Fibroblast of pulmonary artery (primary cell): ENCODE measurements at regions not wholly inside any gene's neighbourhood (a gene's known extent, or its start where the extent isn't known, plus 50 kb on each side); places are given as distances from the start of the nearest gene placed in this dataset.

Experiments used
- DNase-seq: peaks from one replicate; pipeline ENCODE4 v3.0.0-alpha.2; 2010; ENCODE audit warnings: low read depth
- H3K4me3 ChIP-seq: replicated peaks from 2 replicates; pipeline ENCODE4 v1.5.1; 2011; ENCODE audit warnings: low read depth, mild to moderate bottlenecking, control low read depth, low read length, moderate library complexity
- CTCF ChIP-seq: IDR thresholded peaks from 2 replicates; pipeline ENCODE4 v1.5.1; 2011; ENCODE audit warnings: mild to moderate bottlenecking, control low read depth, low read length, inconsistent platforms; ENCODE audit errors: missing control alignments

GRCh38 chr2:157107877-157108276, 149.6 kb upstream of the GALNT5 start:
- DNase-seq = peak; percentile 48
- TF ChIP-seq CTCF = no peak
- no peak overlapping the region for H3K4me3 ChIP-seq

GRCh38 chr2:157122776-157123175, 134.7 kb upstream of the GALNT5 start:
- TF ChIP-seq CTCF = no peak
- no peak for DNase-seq
- H3K4me3 ChIP-seq = no peak overlapping the region

GRCh38 chr2:157124731-157125130, 132.8 kb upstream of the GALNT5 start:
- no peak overlapping the region for H3K4me3 ChIP-seq
- no peak for TF ChIP-seq CTCF
- no peak for DNase-seq

- H3K4me3 ChIP-seq = no peak overlapping the region
- TF ChIP-seq CTCF = no peak
- DNase-seq = no peak
Measured at GRCh38 chr2:157125685-157126084, 131.8 kb upstream of the GALNT5 start.

- no peak for DNase-seq
- no peak overlapping the region for H3K4me3 ChIP-seq
- TF ChIP-seq CTCF = no peak
Measured at GRCh38 chr2:157127249-157128012, 130.1 kb upstream of the GALNT5 start.

- DNase-seq = no peak
Measured at GRCh38 chr2:157143901-157144300, 113.6 kb upstream of the GALNT5 start.

More at GRCh38 chr2:157143901-157144300, 113.6 kb upstream of the GALNT5 start:
- H3K4me3 ChIP-seq = no peak overlapping the region
- no peak for TF ChIP-seq CTCF
